NCI-H2081 treated with DMSO at 0.1 percent for 48 hours (cell line): ENCODE measurements at regions not wholly inside any gene's neighbourhood (a gene's known extent, or its start where the extent isn't known, plus 50 kb on each side); places are given as distances from the start of the nearest gene placed in this dataset.

Source experiments
- DNase-seq: peaks from one replicate; lab custom pipeline; 2025; lab: John Stamatoyannopoulos, UW

DNA sequence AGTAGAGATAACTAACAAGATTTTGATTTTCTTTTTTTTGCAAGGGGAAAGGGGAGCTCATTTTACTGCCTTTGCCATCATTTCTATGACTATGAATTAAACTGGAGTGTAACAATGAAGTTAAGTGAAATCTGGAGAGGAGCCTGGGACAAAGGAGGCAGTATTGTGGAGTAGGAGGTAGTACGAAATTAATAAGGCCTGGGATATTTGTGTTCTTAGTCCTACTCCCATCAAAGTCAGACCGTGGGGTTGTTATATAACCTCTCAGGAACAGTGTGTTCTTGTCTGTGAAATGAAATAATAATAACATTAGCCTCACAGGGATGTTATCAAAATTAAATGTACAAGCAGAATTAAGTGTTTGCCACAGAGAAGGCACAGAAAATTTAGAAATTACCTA lies 204.3 kb upstream of the EMCN start:
- DNase-seq: no peak

- DNase-seq: no peak
Observed at GRCh38 chr4:100721490-100721889, 203.7 kb upstream of the EMCN start.

- DNase-seq: no peak
Observed at GRCh38 chr4:100721077-100721476, 203.3 kb upstream of the EMCN start.

- no peak for DNase-seq
Observed at GRCh38 chr4:100716416-100716815, 198.6 kb upstream of the EMCN start.

- no peak for DNase-seq
Observed at GRCh38 chr4:100708776-100709175, 191.0 kb upstream of the EMCN start.

DNA sequence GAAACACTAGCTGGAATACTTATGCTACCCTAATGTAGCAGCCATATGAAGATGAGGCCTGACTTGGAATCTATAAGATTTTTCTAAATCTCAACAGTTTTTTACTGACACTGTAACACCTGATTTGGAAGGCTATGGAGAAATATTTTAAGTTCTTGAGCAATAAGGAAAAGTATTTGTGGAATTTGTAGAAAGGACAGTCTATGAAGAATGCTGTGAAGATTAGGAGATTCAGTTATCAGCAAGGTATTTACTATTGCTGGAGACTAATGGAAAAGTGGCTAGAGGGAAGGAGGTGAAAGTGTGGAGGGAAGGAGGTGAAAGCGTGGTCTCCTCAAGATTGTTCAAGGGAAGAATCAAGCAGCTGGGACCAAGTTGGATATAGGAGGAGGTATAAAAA lies 190.0 kb upstream of the EMCN start:
- DNase-seq: no peak

- DNase-seq: no peak
Observed at GRCh38 chr4:100696531-100696930, 178.7 kb upstream of the EMCN start.

DNA sequence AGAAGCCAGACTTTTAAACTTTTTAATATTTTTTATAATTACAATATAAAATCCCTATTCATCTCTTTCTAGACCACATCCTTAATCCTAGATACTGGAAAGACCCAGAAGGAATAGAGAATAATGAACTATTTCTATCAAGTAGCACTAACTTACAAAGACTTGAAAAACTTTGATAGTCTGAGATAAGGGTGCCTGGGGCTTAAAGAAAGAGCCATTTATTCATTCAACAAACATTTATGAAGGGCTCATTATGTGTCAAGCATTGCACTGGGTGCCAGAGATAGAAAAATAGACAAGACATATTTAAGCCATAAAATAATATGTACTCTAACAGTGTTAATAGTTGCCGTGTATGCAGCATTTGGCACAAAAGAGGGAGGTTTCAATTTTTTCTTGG lies 178.0 kb upstream of the EMCN start:
- no peak for DNase-seq

DNA sequence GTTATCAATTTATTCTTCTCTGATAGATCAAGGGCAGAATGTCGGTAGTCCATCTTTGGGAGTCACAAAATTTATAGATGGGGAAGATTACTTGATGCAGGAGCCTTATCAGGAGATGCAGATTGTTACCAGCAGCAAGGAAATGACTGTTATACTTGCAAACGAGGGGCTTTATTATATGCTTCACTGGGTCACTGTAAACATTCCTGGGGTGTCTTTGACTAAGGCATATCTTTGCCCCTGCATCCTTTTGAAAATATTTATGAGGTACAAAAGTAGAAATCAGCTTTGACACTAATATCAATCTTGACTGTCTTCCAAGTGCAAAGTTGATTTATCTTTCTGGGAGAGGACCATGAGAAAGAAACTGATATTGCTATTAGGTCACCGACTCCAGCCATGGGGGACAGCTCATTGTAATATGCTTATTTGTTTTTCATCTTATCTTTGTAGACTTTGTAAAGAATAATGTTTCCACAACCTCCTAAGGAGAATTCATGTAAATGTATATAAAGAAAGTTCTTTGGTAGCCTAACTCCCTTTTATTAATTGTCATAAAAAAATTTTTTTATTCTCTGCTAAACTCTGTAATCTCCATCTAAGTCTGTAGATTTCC lies 177.3 kb upstream of the EMCN start:
- no peak for DNase-seq

DNA sequence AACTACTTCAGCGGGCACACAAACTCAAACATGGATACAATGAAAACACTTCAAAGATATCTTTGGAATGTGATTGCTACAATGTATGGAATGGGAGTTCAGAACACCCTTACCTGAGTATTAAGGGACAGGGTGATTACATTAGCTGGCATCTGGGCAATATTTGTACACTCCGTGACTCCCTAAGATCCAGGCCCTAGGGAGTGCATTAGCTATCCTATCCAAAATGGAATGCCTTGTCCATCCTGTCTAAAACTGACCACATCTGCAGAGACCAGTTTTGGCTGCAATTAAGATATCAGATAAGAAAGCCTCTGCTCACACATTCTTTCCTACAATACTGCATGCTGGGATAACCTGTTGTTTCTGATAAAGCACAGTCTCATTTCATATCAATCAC lies 176.6 kb upstream of the EMCN start:
- DNase-seq: no peak

GRCh38 chr4:100690812-100691211 lies 173.0 kb upstream of the EMCN start:
- DNase-seq: no peak

- DNase-seq: no peak
Observed at GRCh38 chr4:100688368-100688767, 170.5 kb upstream of the EMCN start.

DNA sequence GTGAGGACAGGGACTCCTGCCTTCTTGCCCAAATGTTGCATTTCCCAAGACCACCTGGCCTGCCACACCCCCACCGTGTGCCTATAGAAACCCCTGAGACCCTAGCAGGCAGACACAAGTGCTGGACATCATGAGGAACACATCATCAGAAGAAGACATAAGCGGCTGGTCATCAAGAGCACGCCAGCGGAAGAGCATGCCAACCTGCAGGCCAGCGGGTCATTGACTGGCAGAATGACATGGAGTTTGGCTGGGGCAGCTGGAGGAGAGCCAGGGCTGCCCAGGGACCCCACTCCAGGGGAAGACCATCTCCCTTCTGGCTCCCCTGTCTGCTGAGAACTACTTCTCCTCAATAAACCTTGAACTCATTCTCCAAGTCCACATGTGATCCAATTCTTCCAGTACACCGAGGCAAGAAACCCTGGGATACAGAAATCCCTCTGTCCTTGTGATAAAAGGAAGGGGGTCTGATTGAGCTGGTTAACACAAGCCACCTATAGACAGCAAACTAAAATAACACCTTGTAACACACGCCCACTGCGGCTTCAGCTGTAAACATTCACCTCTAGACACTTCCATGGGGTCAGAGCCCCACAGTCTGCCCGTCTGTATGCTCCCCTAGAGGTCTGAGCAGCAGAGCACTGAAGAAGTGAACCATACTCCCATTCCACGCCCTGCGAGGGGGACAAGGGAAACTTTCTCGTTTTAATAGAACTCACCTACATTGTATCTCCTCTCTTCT lies 164.8 kb upstream of the EMCN start:
- no peak for DNase-seq

- DNase-seq: no peak
Observed at GRCh38 chr4:100681289-100681688, 163.5 kb upstream of the EMCN start.

- peak; percentile 28 for DNase-seq
Observed at GRCh38 chr4:100679926-100680325, 162.1 kb upstream of the EMCN start.

GRCh38 chr4:100674976-100675375 lies 157.2 kb upstream of the EMCN start:
- no peak for DNase-seq

DNA sequence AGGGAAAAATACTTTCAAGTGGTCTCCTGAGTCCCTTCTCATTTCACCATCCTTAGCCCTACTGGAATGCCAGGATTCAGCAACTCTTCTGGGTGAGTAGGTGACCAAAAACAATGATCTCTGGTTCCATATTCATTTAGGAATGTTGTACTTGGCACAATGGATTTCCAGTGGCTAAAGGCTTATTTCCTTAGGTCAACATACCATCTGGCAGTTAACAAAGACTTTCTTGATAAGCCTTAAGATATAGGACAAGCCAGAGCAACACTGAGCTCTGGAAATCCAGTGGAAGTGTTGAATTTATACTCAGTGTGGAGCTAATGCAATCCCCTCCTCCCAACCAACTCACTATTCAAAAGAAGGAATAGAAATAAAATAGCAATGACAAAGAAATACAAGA lies 139.4 kb upstream of the EMCN start:
- DNase-seq: no peak

DNA sequence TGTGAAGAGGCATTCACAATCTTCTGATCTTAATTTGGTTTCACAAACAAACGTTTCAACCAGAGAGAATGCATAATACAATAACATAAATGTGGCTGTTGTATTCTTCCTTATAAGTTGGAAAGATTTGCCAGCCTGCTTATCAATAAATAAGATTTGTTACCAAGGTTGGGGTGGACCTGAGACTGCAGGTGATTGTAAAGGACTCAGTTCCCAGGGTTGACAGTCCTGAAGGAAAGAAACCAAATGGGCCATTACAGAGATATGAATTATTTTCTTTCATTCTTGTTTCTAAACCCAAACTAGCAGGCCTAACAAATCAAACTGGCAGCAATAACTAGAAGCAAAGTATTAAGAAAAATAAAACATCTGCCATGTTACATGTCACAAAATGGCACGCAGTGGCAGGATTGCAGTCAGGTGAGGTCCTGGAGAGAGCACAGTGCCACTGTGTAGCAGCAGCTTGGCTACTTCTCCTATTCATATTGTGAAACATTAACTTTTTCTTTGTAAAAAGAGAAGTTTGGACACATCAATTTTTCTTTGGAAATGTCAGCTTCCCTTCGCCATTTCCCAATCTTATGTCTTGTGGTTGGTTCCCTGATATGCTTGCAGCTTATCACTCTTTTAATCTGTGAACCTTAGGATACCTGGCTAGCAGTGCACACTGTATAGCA lies 133.8 kb upstream of the EMCN start:
- DNase-seq: no peak

DNA sequence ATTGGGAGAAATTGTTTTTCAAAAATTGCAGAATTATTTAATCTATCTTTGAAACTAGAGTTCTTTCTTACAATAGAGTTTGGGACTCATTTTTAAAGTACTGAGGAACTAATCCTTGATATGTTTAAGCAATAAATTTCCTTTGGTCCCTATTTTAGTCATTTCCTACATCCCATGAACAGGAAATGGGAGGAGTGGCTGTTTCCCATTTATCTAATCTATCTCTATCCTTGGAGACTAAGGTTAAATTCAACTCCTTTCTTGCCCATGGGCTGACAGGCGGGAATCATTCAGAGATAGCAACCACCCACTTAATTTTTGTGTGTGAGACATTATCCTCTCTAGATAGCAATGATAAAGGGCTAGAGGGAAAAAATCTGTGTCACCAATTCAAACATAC lies 131.6 kb upstream of the EMCN start:
- no peak for DNase-seq

- no peak for DNase-seq
Observed at GRCh38 chr4:100644150-100644549, 126.3 kb upstream of the EMCN start.

DNA sequence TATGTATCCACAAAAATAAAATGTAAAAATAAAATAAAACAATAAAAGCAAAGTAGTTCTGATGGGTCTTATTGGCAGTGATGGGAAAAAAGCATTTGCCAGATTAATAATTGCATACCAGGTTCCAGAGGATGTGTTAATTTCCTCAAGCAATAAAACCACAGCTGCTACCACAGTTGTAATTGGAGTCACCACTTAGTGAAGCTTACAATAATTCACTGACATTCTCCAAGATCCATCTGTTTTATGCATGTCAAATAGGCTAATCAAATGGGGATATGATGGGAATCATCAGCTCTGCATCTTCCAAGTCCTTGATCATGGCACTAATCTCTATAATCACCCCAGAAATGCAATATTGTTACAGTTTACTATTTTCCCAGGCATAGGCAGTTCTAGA lies 123.5 kb upstream of the EMCN start:
- DNase-seq: no peak

GRCh38 chr4:100635899-100636298 lies 118.1 kb upstream of the EMCN start:
- DNase-seq: no peak

DNA sequence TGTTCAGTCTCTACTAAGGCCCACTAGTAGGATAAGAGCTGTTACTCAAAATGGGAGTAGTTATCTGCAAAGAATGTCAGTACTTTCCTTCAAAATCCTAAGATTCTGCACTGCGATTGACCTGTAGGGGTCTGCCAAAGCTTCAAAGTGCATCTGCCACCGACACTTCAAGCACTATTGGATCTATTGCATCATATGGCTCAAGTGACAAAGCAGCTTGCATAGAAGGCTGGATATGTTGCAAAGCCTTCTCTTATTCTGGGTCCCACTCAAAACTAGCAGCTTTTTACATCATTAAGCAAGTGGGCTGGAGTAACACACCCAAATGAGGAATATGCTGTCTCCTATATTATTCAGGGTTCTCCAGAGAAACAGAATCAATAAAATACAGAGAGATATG lies 115.4 kb upstream of the EMCN start:
- no peak for DNase-seq

GRCh38 chr4:100632163-100632562 lies 114.3 kb upstream of the EMCN start:
- no peak for DNase-seq
